ENCODE measurements at regions not wholly inside any gene's neighbourhood (a gene's known extent, or its start where the extent isn't known, plus 50 kb on each side); places are given as distances from the start of the nearest gene placed in this dataset.

- no peak for DNase-seq
Measured at GRCh38 chr18:51614033-51614432, 416.6 kb upstream of the MEX3C start.

- no peak for DNase-seq
Measured at GRCh38 chr18:51614967-51615571, 417.6 kb upstream of the MEX3C start.

GRCh38 chr18:51617167-51617566 lies 419.7 kb upstream of the MEX3C start:
- no peak for DNase-seq

- no peak for DNase-seq
Measured at GRCh38 chr18:51617572-51618260, 420.2 kb upstream of the MEX3C start.

DNA sequence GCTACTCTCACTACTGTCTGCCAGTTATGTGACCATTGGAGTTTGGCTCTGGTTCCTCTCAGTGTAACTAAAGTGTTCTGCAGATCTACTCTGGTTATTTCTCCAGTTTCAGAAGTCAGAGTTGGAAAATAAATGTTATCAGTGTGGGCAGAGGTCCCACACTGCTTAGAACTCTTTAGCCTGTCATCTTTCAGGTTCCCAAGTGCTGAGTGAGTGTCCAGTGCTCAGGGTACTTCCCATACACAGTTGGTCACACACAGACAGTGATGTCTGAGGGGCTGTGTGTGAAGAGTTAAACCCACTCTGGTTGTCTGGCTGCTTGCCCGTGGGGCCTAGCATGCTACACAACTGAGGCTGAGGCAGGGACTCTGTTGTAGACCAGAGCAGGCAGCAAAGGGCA lies 421.8 kb upstream of the MEX3C start:
- no peak for DNase-seq

DNA sequence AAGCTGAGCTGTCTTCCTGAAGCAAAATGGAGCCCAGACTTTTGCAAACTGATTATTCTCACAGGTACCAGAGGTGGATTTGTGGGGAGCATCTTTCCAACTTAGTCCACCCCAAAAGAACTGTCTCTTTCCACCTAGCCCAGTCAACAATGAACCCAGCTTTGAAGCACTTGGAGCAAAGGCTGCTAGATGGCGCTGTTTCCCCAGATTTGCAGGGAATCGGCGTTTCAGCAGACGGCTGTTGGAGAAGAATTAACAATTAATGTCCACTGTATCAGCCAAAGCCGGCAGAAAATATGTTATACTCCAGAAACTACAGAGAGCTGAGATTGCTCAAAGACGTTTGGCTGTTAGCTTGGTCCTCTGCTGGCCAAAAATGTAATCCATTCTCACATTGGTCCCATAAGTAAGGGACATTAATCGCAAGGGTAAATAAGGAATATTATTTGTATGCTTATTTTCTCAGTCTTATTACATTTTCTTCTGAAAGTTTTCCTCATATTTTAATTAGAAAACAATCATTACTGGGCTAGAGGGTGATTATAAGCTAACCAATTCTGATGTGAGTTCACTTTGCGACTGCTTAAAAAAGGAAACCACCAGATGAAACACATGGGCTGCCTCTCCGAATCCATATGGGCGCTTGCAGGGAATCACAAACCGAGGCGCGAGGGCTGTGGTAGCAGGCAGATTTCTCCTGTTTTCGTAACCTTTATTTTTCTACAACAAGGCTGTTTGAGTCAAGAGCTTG lies 423.8 kb upstream of the MEX3C start:
- peak; percentile 2 for DNase-seq

DNA sequence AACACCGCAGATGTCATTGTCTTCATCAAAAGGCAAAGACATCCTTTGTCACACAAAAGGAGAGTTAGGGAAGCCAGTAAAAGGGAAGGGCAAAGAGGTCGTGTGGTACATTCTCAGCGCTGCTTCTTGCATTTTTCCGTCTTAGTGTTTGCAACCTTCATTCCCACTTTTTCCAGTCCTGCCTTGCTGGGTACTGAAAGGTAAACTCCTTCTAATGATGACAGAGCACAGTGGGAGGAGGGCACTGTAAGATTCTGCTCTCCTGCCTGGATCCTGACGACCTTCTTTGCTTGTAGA lies 424.3 kb upstream of the MEX3C start:
- no peak for DNase-seq

- DNase-seq, result no peak
Measured at GRCh38 chr18:51622702-51623101, 425.2 kb upstream of the MEX3C start.

DNA sequence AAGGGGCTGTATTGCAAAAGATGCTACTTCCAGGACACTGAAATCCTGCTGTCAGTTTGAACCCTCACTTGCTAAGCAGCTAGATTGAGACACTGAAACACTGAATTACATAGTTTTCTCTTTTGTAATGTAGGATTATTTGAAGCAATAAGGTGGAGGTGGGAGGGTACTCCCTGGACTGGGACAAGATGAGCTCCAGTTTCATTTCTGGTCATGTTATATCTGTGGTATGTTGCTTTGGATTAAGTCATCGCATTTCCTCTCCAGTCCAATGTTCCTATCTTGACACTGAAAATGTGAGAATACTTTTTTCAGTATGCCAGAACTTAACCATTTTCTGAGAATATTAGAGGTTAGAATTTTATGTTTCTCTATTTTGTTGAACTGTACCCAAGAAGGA lies 426.2 kb upstream of the MEX3C start:
- no peak for DNase-seq

- DNase-seq, result no peak
Measured at GRCh38 chr18:51630706-51631105, 433.2 kb upstream of the MEX3C start.

GRCh38 chr18:51637881-51638280 lies 440.4 kb upstream of the MEX3C start:
- DNase-seq, result no peak

GRCh38 chr18:51639541-51639940 lies 442.1 kb upstream of the MEX3C start:
- DNase-seq, result no peak

DNA sequence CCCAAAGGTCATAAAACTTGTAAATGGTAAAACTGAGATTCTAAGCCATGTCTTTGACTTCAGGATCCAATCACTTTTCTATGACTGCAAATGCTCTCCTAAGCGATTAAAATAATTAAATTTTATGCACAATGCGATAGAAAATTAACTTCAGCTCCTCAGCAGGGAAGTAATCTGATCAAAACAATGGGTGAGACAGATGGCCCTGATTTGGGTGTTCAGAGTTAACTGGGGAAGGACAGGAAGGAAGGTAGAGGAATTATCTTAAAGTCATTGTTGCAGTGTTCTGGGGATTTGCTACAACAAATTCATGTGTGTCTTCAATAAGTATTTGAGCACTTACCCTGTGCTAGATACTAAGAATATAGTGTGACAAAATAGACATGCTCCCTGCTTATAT lies 446.0 kb upstream of the MEX3C start:
- DNase-seq, result no peak

- DNase-seq, result no peak
Measured at GRCh38 chr18:51645607-51646006, 448.1 kb upstream of the MEX3C start.

DNA sequence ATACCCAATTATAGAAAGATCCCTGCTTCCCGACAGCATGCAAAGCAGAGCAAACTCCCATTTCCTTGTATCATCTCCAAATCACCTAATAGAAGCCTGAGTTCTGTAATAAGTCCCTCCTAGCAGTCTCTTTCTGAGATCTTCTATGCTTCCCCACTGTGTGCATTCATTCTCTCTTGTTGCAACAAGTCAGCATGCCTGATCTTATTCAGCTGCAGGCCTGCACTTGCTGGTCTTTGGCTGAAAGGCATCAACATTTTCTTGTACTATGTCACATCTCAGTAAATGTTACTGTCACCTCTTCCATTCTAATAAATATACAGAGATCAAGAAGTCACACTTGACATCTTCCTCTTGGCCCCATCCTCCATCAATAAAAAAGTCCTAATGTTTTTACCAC lies 449.9 kb upstream of the MEX3C start:
- no peak for DNase-seq

- no peak for DNase-seq
Measured at GRCh38 chr18:51647942-51648341, 450.5 kb upstream of the MEX3C start.

DNA sequence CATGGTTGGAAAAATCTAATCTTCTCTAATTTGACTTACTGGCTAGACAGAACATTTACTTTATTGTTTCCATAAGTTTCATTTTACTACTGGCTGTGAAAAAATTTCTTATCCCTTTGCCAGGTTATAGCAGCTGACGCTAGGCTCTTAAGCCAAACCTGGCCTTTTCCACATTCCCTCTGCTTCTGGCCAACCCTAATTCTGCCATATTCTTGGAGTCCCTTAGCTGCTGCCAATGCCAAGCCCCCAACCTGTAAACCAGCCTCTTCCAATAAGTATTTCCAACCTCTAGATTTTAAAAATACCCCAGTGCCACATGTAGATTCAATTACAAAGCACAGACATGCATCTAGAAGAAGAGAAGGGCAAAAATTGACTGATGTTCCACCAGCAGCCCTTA lies 452.3 kb upstream of the MEX3C start:
- no peak for DNase-seq

DNA sequence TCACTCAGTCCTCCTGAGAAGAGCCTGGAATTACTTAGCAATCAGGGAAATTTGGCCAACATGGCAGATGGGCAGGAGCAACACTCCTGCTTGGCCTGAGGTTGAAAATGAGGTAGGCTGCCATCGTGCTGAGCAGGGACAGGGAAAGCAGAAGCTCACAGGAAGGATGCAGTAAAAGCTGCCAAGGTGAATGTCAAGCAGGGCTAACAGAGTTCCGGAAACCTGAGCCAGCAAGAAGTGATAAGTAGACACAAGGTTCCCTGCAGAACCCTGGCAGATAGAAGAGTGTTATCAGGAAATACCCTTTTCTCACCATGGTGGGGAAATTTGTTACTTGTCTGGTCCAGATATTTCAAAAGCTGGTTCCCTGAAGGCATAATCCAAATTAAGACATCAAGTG lies 454.3 kb upstream of the MEX3C start:
- no peak for DNase-seq

DNA sequence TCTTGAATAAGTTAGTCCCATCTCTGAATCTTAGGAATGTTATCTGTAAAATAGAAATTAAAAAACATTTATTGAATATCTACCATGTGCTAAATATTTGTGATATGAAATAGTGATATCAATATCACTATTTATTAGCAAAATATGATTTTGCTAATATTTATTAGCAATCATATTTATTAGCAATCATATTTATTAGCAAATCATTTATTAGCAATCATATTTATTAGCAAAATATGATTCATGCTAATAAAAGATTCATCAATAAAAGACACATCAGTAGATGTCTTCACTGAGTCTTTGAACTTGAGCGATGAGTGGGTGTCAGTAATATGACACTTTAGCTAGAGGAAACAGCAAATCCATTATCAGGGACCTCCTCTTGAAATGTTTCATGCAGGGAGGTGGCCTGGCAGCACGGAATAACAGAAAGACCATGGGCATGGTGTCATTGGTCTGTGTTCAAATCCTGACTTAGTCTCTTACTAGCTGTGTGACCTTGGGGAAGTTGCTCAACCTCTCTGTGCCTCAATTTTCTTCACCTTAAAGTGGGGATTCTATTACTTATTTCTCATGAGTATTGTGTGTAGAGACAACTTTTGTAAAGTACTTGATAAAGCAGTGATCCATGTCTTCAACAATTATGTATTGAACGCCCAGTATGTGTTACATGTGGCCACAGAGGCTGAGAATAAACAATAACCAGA lies 456.2 kb upstream of the MEX3C start:
- DNase-seq, result no peak

- DNase-seq, result no peak
Measured at GRCh38 chr18:51654488-51655326, 457.2 kb upstream of the MEX3C start.

GRCh38 chr18:51655327-51655698 lies 457.8 kb upstream of the MEX3C start:
- DNase-seq, result no peak

DNA sequence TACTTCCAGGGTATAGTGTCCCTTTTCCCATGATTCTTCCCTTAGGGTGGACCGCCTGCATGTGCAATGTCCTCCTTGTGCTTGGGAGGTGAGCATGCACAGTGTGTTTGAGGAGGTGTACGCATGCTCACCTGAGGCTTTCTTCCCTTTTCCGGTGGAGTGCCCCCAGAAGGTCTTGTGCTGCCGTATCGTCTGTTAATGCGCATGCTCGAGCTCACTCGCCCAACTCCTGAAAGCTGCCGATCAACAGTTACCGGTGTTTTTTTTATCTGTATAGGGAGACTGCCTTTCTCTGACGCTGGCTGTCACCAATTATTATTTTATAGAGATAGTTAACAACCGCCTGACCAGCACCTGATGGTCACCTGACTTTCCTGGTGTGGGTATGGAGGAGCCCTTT lies 458.8 kb upstream of the MEX3C start:
- no peak for DNase-seq

GRCh38 chr18:51658436-51658835 lies 461.0 kb upstream of the MEX3C start:
- no peak for DNase-seq

Data from NCI-H526 treated with DMSO at 0.1 percent for 48 hours (cell line).